ENCODE measurements at regions not wholly inside any gene's neighbourhood (a gene's known extent, or its start where the extent isn't known, plus 50 kb on each side); places are given as distances from the start of the nearest gene placed in this dataset.

- TF ChIP-seq RAD21 (IDR thresholded peaks at IDR 0.05; ENCODE audit: low read depth) (no peak), ZBTB7A (IDR thresholded peaks at IDR 0.05; ENCODE audit: low read depth) (no peak), CREB1 (IDR thresholded peaks at IDR 0.05; ENCODE audit: low read depth) (no peak), TAF1 (IDR thresholded peaks at IDR 0.05; ENCODE audit: low read depth) (no peak), EP300 (IDR thresholded peaks at IDR 0.05; ENCODE audit: borderline replicate concordance) (no peak)
Observed at GRCh38 chr5:45179686-45180085, 370.9 kb downstream of the MRPS30 start.
